HG02763 (cell line): ENCODE measurements at regions not wholly inside any gene's neighbourhood (a gene's known extent, or its start where the extent isn't known, plus 50 kb on each side); places are given as distances from the start of the nearest gene placed in this dataset.

ENCODE experiments used
- ATAC-seq: cut with Tn5 transposase; IDR thresholded peaks from one replicate; pipeline ENCODE4 v1.9.1; 2021; ENCODE audit warnings: mild to moderate bottlenecking, moderate library complexity; ENCODE audit not compliant: unreplicated experiment

DNA sequence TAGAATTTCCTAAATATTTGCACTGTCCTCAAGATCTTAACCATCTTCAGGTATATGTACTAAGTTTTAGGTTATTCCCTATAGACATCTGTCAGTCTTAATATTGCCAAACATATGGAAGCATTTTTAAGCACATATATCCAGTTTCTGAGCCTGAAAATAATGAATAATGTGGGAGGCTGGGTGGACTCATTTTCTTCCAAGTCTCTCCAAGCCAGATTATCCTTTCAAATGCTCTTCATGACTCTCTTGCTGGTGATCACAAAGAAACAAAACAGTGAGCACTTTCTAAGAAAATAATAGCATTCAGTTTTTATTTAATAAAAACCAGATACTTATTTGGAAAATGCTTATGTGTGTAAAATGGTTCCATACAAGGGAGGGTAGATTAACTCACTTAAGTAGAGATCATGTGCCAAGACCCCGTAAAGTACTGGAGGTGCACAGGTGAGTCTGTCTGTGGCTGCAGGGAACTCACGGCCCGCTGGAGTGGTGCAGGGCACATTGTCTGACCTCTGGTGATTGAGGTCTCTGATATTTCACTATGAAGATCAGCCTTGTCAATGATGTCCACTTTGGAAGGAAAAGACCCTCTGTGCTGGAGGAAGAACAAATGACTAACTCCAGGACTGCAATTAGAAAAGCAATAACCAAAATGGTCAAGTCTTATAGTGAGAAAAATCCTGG, 161.6 kb downstream of the TMEM18 start:
- no peak for ATAC-seq

DNA sequence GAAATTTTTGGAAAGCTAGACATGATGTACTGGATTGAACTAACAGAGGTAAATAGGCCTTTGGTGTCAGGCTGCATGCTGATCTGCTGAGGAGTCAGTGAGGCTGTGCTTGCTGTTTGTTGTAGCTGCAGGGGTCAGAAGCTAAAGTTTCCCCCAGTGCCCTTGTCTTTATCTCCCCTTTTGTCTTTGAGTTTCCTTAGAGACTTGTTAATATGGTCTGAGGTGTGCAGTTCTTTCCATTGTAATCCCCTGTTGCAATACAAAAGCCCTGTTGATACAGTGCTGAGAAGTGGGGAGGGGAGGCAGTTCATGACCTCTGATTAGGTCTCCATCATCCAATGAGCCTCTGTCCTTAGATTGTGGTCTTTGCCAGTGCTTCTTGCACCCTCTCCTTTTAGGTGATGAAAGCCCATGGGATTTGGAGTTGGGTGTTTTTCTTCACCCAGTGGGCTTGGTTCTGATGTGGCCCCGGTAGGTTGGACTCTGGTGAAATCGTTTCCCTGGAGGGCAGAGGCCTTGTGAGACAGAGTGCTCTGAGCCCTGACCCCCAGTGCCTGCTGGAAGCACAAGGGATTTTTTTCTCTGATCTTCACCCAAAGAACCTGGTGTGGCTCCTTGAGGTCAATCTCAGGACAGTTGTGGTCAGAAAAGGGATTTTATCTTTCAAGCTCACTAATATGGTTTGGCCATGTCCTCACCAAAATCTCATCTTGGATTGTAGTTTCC, 163.1 kb downstream of the TMEM18 start:
- no peak for ATAC-seq

DNA sequence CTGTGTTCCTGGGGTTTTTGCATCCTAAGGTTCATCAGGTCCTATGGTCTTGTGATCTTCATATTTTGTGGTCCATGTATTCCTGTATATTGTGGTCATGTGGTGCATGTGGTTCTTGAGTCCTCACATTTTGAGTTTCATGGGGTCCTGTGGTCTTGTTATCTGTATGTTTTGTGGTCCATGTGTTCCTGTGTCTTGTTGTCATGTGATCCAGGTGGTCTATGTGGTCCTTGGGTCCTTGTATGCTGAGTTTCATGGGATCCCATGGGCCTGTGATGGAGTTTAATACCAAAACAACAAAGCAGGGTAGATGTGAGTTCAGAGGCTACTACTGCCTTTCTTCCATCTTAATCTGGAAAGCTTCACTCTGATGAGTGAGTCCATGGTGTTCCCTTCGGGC, 166.4 kb downstream of the TMEM18 start:
- no peak for ATAC-seq

DNA sequence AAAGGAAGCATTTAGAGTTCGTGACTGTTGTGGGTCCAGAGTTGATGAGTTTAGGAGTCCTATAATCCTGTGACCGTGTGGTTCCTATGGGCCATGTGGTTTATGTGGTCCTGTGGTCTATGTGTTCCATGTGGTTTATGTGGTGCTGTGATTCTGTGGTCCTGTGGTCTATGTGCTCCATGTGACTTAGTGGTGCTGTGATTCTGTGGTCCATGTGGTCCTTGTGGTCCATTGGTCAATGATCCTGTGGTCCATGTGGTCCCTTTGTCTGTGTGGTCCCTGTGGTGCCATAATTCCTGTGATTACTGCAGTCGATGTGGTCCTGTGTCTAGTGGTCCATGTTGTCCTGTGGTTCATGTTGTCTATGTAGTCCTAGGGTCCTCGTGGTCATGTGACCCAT, 167.3 kb downstream of the TMEM18 start:
- no peak for ATAC-seq

DNA sequence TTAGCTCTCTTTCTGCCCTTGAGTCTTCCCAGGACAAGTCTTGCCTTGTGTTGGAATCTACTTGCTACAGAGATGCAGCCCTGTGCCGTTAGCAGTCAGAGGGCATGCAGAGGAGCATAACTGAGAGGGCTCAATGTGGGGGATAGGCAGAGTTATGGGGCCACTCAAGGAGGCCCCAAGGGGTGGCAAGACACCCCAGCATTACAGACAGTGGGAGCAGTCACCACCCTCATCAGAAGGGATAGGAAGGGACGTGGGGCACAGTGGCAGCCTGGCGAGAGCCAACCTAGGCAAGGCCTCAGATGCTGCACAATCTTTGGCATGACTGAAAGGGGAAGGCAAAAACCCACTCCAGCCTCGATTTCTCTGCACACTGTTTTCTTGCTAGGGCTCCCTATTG, 169.1 kb downstream of the TMEM18 start:
- ATAC-seq: no peak

DNA sequence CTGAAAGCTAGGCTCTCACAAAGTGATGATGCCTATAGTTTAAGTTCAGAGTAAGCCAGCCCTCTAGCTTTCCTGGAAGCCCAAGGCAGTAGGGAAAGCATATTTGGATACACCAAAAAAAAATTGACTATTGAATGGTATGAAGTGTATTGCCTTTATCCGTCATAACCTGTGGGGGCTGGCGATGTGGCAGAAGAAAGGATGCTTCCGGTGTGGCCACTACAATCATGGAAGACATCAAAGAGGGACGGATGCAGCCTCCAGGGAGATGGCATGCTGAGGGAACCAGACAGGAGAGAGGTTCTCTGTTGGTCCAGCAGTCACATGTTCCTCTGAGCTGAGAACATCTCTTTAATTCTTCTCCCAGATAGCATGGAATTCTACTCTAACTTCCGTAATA, 170.3 kb downstream of the TMEM18 start:
- ATAC-seq: no peak

DNA sequence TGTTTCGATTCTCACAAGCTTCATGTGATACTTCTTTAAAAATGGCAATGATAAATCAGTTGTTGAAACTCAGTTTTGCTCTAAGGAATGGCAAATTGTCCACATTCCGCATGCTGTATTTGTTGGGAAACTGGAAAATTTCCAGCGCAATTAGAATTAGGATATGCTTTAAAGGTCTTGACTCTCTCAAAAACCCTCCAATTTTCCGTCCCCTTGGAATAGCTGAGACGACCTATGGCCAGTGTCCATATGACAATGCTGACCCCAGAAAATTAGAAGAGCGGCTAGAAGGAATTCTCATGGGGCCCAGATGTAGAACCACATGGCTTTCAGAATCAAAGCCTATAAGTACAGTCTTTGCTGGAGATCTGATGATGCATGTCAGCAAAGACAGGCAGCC, 170.8 kb downstream of the TMEM18 start:
- ATAC-seq: no peak

DNA sequence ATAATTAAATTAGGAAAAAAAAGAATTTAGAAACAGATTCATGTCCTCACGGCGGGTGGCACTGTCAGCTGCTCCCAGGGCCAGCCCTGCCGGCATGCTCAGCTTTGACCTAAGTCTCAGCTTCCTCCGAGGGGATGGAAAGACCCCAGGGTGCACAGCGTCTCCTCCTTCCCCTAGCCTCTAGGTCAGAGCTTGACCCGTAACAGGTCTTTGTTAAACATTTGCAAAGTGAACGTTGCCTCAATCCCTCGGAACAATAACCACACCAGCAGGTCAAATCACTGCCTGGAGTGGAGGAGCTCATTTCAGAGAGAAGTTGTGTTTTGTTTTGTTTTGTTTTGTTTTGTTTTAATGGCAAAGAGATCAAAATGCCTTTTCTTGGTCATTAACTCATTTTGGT, 171.3 kb downstream of the TMEM18 start:
- no peak for ATAC-seq

DNA sequence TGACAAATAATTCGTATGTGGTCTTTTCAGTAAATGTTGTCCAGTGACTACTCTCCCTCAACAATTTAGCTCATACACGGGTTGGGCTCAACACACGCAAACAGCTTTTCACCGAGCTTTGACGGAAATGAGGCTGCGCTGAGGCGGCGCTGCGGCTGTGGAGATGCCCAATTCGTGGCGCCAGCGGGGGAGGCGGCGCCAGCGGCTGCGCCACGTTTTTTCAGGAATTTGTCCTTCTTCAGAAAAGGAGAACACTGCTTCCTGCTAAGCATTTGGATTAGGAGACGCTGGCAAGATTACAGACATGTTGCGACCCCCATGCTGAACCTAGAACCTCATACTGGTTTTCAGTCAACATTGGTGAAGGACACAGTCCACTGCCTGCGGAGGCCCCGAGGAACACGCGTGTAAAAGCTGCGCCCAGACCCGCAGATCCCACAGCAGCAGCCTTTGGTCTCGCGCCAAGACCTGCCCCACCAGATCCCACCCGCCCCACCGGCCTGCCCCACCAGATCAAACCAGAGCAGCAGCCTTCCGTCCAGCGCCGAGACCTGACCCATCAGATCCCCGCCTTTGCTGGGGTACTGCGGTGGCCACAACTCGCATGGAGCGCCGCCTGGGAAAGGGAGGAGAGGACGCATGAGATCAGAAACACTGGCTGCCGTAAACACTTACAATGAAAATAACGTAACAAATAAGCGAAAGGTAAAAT, 173.8 kb downstream of the TMEM18 start:
- ATAC-seq: no peak

DNA sequence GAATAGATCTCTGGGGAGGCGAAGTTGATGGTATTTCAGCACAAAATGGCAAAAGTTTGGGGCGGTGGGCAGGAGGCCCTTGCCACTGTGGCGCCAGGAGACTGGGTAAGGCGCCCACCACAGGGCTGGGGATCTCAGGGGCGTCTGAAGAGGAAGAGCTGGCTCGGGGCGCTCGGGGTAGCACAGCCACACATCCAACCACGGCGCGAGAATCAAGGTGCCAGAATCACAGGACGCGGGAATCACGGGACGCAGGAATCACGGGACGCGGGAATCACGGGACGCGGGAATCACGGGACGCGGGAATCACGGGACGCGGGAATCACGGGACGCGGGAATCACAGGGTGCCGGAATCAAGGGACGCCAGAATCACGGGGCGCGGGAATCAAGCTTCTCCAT, 174.4 kb downstream of the TMEM18 start:
- ATAC-seq: no peak

DNA sequence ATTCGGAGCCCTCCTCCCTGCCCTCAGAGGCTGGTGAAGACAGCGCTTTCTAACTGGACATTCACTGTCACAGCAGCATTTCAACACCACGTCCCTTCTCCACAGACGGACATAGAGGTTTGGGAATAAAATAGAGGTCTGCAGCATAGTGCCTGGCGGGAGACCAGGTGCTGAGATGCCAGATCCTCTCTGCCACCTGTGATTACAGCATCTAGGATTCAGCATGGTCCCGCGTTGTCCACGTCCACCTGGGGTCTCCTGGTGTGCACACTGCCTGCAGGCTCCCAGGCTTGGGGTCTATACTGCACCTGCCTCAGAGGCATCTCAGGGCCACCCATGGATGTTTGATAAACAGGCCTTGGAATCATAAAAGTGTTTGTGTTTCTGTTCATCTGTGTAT, 175.5 kb downstream of the TMEM18 start:
- ATAC-seq: no peak

DNA sequence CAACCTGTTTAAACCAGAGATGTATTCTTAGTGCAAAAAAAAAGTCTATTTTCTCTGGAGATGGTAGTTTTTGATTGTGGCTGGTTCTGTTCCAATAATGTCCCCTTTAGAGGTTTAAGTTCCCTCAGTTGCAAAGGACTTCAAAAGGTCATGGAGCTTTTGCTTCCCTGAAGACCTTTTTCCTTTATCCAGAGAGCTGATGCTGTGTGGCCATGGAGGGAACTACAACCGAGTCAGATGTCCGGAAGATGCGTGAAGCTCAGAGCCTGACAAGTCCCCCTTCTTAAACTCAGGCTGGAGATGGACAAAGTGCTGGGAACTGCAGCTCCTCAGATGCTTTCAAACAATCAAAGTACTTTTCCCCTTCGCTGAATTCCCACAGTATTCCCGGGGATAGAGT, 176.1 kb downstream of the TMEM18 start:
- ATAC-seq: no peak

DNA sequence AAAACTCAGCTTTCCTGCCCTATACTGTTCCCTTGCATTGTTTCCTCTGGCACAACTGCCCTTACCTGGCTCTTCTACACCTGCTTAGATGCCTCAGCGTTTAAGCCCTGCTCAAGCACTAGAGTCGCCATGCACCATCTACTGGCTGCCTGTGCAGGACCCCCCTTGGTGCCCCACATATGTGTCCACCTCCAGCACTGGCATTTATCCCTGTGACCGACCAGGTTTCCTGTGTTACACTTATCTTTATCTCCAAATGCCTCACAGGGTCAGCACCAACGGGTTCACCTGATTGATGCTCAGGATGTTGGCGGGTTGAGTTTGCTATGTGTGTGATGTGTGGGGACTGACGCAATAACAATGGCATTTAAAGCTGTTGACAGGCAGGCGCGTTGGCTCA, 177.5 kb downstream of the TMEM18 start:
- no peak for ATAC-seq

DNA sequence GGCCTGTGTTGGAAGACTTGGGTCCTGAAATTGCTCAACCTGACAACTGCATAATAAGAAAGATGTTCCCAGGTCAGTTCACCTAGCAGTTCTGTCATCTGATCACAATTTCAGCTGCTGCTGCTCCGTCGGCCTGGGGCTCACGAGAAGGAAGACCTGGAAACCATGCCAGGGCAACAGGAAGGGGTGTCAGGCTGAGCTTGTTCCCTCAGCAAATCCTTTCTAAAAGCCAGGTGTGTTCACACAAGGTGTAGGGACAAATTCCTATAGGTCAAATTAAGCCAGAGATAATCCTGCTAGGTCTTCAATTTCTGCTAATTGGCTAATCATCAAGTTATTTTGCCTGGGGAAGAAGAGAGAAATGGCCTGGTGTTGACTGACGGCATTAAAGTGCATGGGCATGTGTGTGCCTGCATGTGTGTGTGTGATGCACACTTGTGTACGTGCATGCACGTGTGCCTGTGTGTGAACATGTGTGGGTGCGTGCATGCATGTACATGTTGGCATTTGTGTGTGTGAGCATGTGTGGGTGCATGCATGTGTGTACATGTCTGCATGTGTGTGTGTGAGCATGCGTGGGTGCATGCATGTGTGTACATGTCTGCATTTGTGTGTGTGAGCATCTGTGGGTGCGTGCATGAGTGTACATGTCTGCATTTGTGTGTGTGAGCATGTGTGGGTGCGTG, 178.6 kb downstream of the TMEM18 start:
- ATAC-seq: no peak

DNA sequence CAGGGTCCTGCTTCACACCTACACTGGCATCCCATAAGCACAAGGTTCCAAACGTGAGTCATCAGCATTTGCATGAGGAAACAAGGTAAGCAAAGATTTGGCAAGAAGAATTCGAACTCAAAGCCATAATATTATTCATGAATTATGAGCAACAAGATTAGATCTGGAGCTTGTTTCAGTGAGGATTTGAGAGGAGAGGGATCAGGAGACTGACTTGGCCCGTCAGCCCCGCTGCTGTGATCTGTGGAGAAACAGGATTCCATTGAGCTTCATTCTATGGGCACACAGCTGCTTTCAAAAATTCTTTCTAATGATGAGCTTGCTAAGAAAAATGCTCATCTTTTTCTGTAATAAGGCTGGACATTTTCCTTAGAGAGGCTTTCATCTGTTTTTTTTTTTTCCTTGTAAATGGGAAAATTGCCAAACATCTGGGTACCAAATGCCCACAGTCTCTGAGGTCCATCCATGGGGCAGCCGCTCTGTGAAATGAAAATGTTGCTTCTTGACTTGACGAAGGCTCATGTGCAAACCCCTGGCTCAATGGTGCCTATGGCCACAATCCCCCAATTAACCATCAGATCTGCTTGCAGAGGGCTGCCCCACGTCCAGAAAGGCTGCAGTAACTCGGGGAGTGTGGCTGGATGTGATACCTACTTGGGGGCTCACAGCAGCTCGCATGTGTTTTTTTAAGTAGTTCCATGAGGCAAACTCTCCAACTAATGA, 179.3 kb downstream of the TMEM18 start:
- no peak for ATAC-seq

DNA sequence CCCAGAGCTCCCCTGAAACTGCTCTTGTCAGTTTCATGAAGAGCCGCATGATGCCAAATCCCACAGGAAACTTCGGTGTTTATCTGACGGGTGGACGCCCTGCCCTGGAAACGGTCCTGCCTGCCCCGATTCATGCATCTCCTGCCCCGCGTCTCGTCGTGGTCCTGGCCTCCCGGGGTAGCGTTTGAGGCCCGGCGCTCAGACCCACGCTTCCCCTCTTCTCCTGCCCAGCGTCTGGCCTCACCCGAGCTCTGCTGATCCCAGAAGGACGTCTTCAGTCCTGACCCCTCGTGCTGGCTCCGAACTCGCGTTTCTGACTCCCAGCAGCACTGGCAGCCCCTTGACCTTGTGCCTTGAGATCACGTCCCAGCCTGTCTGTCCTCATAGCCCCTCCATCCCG, 180.5 kb downstream of the TMEM18 start:
- no peak for ATAC-seq

DNA sequence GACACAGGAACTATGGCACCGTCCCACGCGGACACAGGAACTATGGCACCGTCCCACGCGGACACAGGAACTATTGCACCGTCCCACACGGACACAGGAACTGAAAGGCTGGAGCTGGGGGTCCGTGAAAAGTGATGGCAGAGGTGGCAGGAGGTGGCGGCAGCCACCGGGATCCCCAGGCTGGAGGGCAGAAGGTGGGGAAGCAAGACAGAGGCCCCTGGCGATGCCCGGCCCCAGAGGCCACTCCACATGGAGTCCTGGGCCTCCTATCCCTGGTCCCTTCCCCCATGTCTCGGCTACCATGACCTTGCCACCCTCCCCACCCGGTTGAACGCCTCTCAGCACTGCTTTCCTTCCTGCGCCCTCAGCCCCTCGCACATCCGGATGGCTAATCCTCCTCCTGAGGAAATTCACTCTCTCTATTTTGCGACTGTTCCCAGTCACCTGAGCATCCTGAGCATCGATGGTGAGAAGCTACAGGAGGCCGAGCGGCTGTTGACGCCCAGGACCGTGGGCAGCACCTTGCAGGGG, 181.4 kb downstream of the TMEM18 start:
- no peak for ATAC-seq

DNA sequence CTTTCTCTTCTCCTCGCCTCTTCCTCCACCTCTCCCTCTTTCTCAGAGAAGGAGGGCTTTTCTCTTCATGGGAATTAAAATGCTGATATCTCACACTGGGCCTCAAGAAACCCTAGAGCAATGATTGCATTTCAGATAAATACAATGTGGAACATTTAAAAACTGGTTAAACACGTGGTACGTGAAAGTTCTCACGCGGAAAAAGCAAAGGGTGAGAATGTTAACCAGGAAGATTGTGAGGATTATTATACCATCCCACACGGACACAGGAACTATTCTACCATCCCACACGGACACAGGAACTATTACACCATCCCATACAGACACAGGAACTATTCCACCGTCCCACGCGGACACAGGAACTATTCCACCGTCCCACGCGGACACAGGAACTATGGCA, 182.4 kb downstream of the TMEM18 start:
- no peak for ATAC-seq

DNA sequence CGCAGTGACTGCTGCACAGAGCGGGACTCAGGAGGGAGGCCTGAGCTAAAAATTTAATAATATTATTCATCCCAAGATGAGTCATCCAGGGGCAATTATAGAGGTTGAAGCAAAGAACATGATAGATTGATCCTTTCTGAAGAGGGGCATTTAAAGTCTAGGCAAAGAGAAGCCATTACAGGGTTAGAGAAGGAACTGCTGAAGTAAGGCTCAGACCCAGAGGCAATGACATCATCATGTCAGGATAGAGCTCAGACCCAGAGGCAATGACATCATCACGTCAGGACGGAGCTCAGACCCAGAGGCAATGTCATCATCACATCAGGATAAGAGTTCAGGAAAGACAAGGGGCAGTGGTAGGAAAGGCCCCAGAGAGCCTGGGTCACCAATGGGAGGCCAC, 184.0 kb downstream of the TMEM18 start:
- ATAC-seq: no peak

DNA sequence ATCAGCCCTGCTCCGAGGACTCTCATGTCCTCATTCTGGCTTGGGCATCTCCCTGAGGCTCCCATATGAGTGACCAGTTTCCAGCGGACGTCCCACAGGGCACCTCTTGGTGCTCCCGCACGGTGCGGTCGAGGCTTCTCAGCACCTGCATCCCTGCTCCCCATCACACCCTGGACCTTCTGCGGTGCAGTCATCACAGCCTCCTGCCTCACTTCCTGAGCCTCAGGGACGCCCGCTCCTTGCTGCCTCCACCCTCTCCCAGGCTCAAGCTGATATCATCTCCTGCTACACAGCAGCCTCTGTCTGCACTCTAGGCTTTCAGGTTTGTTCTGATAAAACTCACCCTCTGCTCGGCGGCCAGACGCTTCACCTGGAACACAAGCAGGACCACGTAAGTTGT, 185.0 kb downstream of the TMEM18 start:
- ATAC-seq: no peak

DNA sequence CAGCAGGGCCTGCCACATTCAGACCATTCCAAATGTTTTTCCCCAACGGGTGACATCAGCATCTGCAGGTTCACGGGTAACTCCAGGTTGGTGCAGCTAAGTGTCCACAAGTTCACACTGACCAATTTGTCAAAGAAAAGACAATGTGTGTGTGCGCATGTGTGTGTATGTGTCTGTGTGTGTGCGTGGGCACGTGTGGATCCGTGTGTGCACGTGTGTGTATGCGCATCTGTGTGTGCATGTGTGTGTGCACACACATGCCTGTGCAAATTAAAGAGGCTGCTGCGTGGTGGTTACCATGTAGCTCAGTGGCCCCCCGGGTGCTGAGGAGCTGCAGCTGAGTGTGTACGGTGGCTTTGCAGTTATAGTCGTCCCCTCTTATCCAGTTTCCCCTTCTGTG, 187.4 kb downstream of the TMEM18 start:
- ATAC-seq: no peak
